ENCODE measurements at regions not wholly inside any gene's neighbourhood (a gene's known extent, or its start where the extent isn't known, plus 50 kb on each side); places are given as distances from the start of the nearest gene placed in this dataset.
"Not testable (repeated sequence)": the region's sequence is repeated elsewhere in the genome, so short reads cannot be mapped to it uniquely, and the experiment has no call there.

- DNase-seq (ENCODE audit: extremely low read depth, low read depth), result no peak
- TF ChIP-seq CTCF (IDR thresholded peaks at IDR 0.05; ENCODE audit: low read depth, low read length), result no peak
Measured at GRCh38 chr4:159787901-159788300, 685.0 kb downstream of the RAPGEF2 start.

GRCh38 chr4:159791334-159791733 lies 688.5 kb downstream of the RAPGEF2 start:
- no peak for DNase-seq (ENCODE audit: extremely low read depth, low read depth)
- no peak for TF ChIP-seq CTCF (IDR thresholded peaks at IDR 0.05; ENCODE audit: low read depth, low read length)

- not testable (repeated sequence) for DNase-seq (ENCODE audit: extremely low read depth, low read depth)
Measured at GRCh38 chr4:159804592-159804991, 701.7 kb downstream of the RAPGEF2 start.

GRCh38 chr4:159823743-159824142 lies 720.9 kb downstream of the RAPGEF2 start:
- DNase-seq (ENCODE audit: extremely low read depth, low read depth), result no peak
- TF ChIP-seq CTCF (IDR thresholded peaks at IDR 0.05; ENCODE audit: low read depth, low read length), result no peak

GRCh38 chr4:159828687-159829086 lies 725.8 kb downstream of the RAPGEF2 start:
- no peak for TF ChIP-seq CTCF (IDR thresholded peaks at IDR 0.05; ENCODE audit: low read depth, low read length)
- DNase-seq (ENCODE audit: extremely low read depth, low read depth), result no peak

GRCh38 chr4:159829184-159829583 lies 726.3 kb downstream of the RAPGEF2 start:
- DNase-seq (ENCODE audit: extremely low read depth, low read depth), result no peak
- no peak for TF ChIP-seq CTCF (IDR thresholded peaks at IDR 0.05; ENCODE audit: low read depth, low read length)

- TF ChIP-seq CTCF (IDR thresholded peaks at IDR 0.05; ENCODE audit: low read depth, low read length), result no peak
- no peak for DNase-seq (ENCODE audit: extremely low read depth, low read depth)
Measured at GRCh38 chr4:159837071-159837470, 734.2 kb downstream of the RAPGEF2 start.

- DNase-seq (ENCODE audit: extremely low read depth, low read depth), result no peak
- TF ChIP-seq CTCF (IDR thresholded peaks at IDR 0.05; ENCODE audit: low read depth, low read length), result no peak
Measured at GRCh38 chr4:159855731-159856130, 752.9 kb downstream of the RAPGEF2 start.

Data from AG09319 (cell line).